ENCODE measurements at regions not wholly inside any gene's neighbourhood (a gene's known extent, or its start where the extent isn't known, plus 50 kb on each side); places are given as distances from the start of the nearest gene placed in this dataset.
"Not testable (repeated sequence)": the region's sequence is repeated elsewhere in the genome, so short reads cannot be mapped to it uniquely, and the experiment has no call there.

DNA sequence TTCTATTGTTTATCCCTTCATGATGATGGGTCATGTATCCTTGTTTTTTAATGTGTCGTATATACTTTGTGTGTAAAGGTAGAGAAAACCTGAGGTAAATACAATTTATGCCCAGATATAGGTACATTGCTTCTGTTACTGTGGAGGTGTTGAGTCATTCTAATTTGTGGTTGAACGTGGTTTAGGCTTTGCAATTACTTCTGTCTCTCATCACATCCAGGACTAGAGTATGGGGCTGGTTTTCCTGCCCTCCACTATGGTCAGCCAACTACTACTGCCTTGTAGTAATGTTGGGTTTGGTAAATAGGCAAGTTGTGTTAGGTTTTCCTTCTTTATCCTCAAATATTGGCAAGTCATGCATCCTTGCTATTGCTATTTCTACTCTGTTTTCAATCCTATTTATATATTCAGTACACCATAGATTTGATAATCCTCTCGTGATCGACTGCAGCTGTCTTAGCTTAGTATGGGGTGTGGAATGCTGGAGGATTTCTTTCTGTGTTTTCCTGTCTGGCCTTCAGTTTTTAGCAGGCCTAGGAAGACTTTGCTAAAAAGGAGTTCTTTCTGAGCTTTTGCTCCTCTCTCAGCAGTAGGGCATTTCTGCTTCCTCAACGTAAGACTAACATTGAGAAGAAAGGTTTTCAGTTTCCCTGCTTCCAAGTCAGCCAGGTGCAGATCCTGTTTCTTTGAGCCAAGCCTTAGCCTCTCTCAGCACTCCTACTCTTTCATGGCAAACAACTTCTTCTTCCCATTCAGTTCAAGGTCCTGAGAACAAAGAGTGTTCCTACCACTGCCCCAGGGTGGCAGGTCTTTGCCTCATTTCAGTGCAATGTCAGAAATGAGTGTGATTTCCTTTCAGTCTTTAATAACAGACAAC, 844.4 kb upstream of the CDH18 start:
- peaks cover 0 to 7% (median 4%) of the 10 kb centered on the region in 8 donors for H3K9me3 Mint-ChIP-seq
- ChIA-PET CTCF (ENCODE audit: partially characterized antibody) (no interaction called here), POLR2A (ENCODE audit: partially characterized antibody) (no interaction called here)
- Histone ChIP-seq H3K9me3 (ENCODE audit: control insufficient read depth in 1 of 2, low read length in 2 of 2) (no peaks in the 10 kb centered on the region), H3K4me1 (ENCODE audit: insufficient read depth, low read length) (no peaks in the 10 kb centered on the region), H3K27me3 (ENCODE audit: insufficient read depth, low read length) (no peaks in the 10 kb centered on the region), H3K36me3 (ENCODE audit: insufficient read depth, low read length) (no peaks in the 10 kb centered on the region), H3K27ac (ENCODE audit: low read depth, low read length) (no peak overlapping the region), H3K4me3 (ENCODE audit: low read length in 2 of 2) (no peak overlapping the region)
- no peaks in the 10 kb centered on the region for H3K4me1 Mint-ChIP-seq
- intact Hi-C loops (cut with micrococcal nuclease): no loop called here
- no peaks in the 10 kb centered on the region for H3K36me3 Mint-ChIP-seq
- DNase-seq: no peak
- no peaks in the 10 kb centered on the region for H3K27me3 Mint-ChIP-seq
- H3K27ac Mint-ChIP-seq: no peak overlapping the region
- no peak overlapping the region for H3K4me3 Mint-ChIP-seq

DNA sequence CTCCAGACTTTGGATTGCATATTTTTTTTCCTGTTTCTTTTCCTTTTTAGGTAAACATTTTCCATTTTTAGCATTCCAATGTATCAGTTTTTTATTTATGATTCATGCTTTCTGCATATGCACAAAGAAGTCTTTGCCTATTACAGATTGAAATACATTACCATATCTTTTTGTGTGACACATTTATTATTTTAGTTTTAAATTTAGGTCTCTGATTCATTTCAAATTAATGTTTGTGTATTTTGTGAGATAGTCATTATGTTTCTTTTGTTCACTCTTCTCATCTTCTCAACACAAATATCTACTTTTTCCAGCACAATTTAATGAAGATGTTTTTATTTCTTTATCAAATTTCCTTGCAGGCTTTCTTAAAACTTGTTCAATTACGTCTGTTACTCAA, 838.0 kb upstream of the CDH18 start:
- H3K4me1 ChIP-seq (ENCODE audit: insufficient read depth, low read length); intact Hi-C loops (cut with micrococcal nuclease); H3K9me3 Mint-ChIP-seq; H3K4me1 Mint-ChIP-seq; CTCF ChIA-PET (ENCODE audit: partially characterized antibody); H3K27me3 Mint-ChIP-seq; H3K4me3 ChIP-seq (ENCODE audit: low read length in 2 of 2); H3K36me3 ChIP-seq (ENCODE audit: insufficient read depth, low read length); H3K4me3 Mint-ChIP-seq; H3K36me3 Mint-ChIP-seq; H3K9me3 ChIP-seq (ENCODE audit: control insufficient read depth in 1 of 2, low read length in 2 of 2); H3K27me3 ChIP-seq (ENCODE audit: insufficient read depth, low read length); POLR2A ChIA-PET (ENCODE audit: partially characterized antibody); H3K27ac Mint-ChIP-seq; H3K27ac ChIP-seq (ENCODE audit: low read depth, low read length); DNase-seq: not testable (repeated sequence)

DNA sequence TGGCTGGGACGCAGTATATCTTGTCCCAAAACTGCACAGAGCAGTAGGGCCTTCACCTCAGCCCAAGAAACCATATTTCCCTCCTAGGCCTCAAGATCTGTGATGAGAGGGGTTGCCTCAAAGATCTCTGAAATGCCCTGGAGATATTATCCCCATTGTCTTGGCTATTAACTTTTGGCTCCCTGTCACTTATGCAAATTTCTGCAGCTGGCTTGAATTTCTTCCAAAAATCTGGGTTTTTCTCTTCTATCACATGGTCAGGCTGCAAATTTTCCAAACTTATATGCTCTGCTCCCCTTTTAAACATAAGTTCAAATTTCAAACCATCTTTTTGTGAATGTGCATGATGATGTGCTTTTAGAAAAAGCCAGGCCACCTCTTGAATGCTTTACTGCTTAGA, 809.2 kb upstream of the CDH18 start:
- H3K27me3 Mint-ChIP-seq; H3K9me3 ChIP-seq (ENCODE audit: control insufficient read depth in 1 of 2, low read length in 2 of 2); DNase-seq; H3K4me1 ChIP-seq (ENCODE audit: insufficient read depth, low read length); H3K36me3 Mint-ChIP-seq; H3K27me3 ChIP-seq (ENCODE audit: insufficient read depth, low read length); H3K4me1 Mint-ChIP-seq; CTCF ChIA-PET (ENCODE audit: partially characterized antibody); POLR2A ChIA-PET (ENCODE audit: partially characterized antibody); H3K36me3 ChIP-seq (ENCODE audit: insufficient read depth, low read length); H3K4me3 Mint-ChIP-seq; H3K27ac Mint-ChIP-seq; intact Hi-C loops (cut with micrococcal nuclease); H3K27ac ChIP-seq (ENCODE audit: low read depth, low read length); H3K4me3 ChIP-seq (ENCODE audit: low read length in 2 of 2): not testable (repeated sequence)
- H3K9me3 Mint-ChIP-seq: peaks cover 2 to 12% (median 6%) of the 10 kb centered on the region in 8 donors

DNA sequence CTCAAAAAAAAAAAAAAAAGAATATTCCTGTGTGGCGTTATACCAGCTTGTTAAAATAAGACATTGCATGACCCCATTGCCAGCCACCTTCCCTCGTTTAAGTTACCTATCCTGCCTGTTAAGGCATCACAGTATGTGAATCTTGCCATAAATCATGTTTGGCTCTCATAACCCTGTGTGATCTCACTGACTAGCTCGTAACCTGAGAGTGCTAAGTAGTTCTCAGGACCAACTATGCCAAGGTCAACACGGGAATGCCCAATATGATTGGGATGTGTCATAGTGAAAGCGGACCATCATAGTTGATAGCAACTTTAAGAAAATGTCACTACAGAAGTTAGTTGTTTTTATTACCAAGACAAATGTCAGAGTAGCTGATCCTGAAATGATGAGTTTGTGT, 796.8 kb upstream of the CDH18 start:
- CTCF ChIA-PET (ENCODE audit: partially characterized antibody); H3K27ac ChIP-seq (ENCODE audit: low read depth, low read length); H3K4me1 Mint-ChIP-seq; H3K27me3 Mint-ChIP-seq; H3K36me3 ChIP-seq (ENCODE audit: insufficient read depth, low read length); H3K4me3 ChIP-seq (ENCODE audit: low read length in 2 of 2); H3K27me3 ChIP-seq (ENCODE audit: insufficient read depth, low read length); H3K27ac Mint-ChIP-seq; H3K36me3 Mint-ChIP-seq; H3K9me3 ChIP-seq (ENCODE audit: control insufficient read depth in 1 of 2, low read length in 2 of 2); H3K9me3 Mint-ChIP-seq; H3K4me3 Mint-ChIP-seq; intact Hi-C loops (cut with micrococcal nuclease); DNase-seq; POLR2A ChIA-PET (ENCODE audit: partially characterized antibody); H3K4me1 ChIP-seq (ENCODE audit: insufficient read depth, low read length): not testable (repeated sequence)

DNA sequence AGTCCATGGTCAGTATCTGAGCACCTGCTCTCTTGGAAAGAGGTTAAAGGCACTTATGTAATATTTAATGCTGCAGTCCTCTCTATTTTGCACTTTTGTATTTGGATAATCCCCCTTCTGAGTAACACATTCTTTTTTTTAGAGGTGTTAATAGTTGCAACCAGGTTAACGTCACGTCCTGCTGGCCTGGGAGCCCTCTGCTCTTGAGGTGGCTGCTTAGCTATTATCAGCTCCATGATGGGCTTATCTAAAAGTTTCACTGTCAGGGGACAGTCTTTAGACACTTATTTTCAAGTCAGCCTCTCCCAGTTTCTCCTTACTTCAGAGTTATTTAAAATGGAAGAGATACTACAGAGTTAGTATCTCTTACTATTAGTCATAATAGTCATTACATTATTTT, 795.5 kb upstream of the CDH18 start:
- H3K4me3 ChIP-seq (ENCODE audit: low read length in 2 of 2); CTCF ChIA-PET (ENCODE audit: partially characterized antibody); H3K4me3 Mint-ChIP-seq; DNase-seq; H3K4me1 Mint-ChIP-seq; H3K4me1 ChIP-seq (ENCODE audit: insufficient read depth, low read length); H3K9me3 ChIP-seq (ENCODE audit: control insufficient read depth in 1 of 2, low read length in 2 of 2); H3K27me3 Mint-ChIP-seq; intact Hi-C loops (cut with micrococcal nuclease); H3K36me3 ChIP-seq (ENCODE audit: insufficient read depth, low read length); POLR2A ChIA-PET (ENCODE audit: partially characterized antibody); H3K27ac ChIP-seq (ENCODE audit: low read depth, low read length); H3K27me3 ChIP-seq (ENCODE audit: insufficient read depth, low read length); H3K9me3 Mint-ChIP-seq; H3K27ac Mint-ChIP-seq; H3K36me3 Mint-ChIP-seq: not testable (repeated sequence)

DNA sequence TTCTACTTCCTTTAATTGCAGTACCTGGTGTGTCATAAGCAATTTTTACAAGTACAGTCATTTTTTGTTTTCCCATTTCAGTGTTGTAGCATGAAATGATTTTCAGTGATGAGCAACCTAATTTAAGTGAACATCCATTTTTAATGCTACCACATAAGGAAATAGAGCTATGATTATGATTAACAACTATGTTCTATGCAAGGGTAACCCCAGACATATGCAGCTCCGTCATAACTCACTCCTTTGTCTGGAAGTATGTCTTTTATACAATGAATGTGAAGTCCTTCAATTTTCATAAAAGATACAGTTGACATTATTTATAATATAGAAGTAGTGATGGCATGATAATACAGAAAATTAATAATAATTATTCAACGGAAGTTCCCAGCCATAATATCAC, 783.3 kb upstream of the CDH18 start:
- H3K4me3 ChIP-seq (ENCODE audit: low read length in 2 of 2); H3K9me3 Mint-ChIP-seq; H3K27me3 ChIP-seq (ENCODE audit: insufficient read depth, low read length); H3K27ac ChIP-seq (ENCODE audit: low read depth, low read length); H3K27ac Mint-ChIP-seq; CTCF ChIA-PET (ENCODE audit: partially characterized antibody); H3K27me3 Mint-ChIP-seq; H3K36me3 ChIP-seq (ENCODE audit: insufficient read depth, low read length); intact Hi-C loops (cut with micrococcal nuclease); H3K4me1 ChIP-seq (ENCODE audit: insufficient read depth, low read length); H3K9me3 ChIP-seq (ENCODE audit: control insufficient read depth in 1 of 2, low read length in 2 of 2); H3K4me1 Mint-ChIP-seq; H3K36me3 Mint-ChIP-seq; H3K4me3 Mint-ChIP-seq; DNase-seq; POLR2A ChIA-PET (ENCODE audit: partially characterized antibody): not testable (repeated sequence)

DNA sequence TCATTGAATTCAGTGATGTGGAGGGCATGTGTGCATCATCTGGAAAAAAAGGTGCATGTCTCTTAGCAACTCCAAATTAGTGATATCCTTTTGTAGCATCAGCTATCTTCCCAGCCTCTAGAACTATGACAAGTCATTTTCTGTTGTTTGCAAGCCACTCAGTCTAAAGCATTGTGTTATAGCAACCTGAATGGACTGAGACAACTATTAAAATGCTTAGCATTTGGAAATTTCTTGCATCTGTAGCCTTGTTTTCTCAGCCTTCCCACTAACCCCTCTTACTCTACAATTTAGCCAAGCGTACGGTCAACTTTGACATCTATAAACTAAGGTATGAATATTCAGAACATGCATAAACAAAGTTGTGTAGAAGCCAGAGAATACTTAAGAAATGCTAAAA, 777.1 kb upstream of the CDH18 start:
- H3K27me3 Mint-ChIP-seq; H3K9me3 Mint-ChIP-seq; POLR2A ChIA-PET (ENCODE audit: partially characterized antibody); H3K36me3 ChIP-seq (ENCODE audit: insufficient read depth, low read length); H3K4me3 ChIP-seq (ENCODE audit: low read length in 2 of 2); DNase-seq; H3K36me3 Mint-ChIP-seq; H3K27ac Mint-ChIP-seq; H3K27ac ChIP-seq (ENCODE audit: low read depth, low read length); H3K4me1 Mint-ChIP-seq; H3K4me1 ChIP-seq (ENCODE audit: insufficient read depth, low read length); CTCF ChIA-PET (ENCODE audit: partially characterized antibody); H3K27me3 ChIP-seq (ENCODE audit: insufficient read depth, low read length); H3K9me3 ChIP-seq (ENCODE audit: control insufficient read depth in 1 of 2, low read length in 2 of 2); H3K4me3 Mint-ChIP-seq; intact Hi-C loops (cut with micrococcal nuclease): not testable (repeated sequence)

DNA sequence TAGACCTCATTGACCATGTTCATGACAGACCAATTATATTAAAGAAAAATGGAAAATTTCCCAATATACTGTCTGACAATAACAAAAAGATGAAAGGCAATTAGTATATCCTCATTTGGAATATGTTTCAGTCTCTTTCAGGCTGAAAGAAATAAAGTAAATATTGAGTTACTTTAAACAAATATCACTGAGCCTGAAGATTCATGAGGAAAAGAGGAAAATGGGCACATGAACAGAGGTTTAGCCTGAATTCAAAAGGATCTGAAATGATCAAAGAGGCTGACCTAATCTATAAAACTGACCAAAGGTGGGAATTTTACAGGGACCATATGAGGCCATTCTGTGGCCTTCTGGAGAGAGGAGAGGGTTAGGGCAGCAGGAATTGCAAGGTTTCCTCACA, 771.5 kb upstream of the CDH18 start:
- H3K27me3 Mint-ChIP-seq; H3K4me3 ChIP-seq (ENCODE audit: low read length in 2 of 2); intact Hi-C loops (cut with micrococcal nuclease); H3K4me3 Mint-ChIP-seq; H3K9me3 ChIP-seq (ENCODE audit: control insufficient read depth in 1 of 2, low read length in 2 of 2); H3K4me1 Mint-ChIP-seq; DNase-seq; H3K36me3 Mint-ChIP-seq; POLR2A ChIA-PET (ENCODE audit: partially characterized antibody); H3K9me3 Mint-ChIP-seq; CTCF ChIA-PET (ENCODE audit: partially characterized antibody); H3K4me1 ChIP-seq (ENCODE audit: insufficient read depth, low read length); H3K36me3 ChIP-seq (ENCODE audit: insufficient read depth, low read length); H3K27ac ChIP-seq (ENCODE audit: low read depth, low read length); H3K27me3 ChIP-seq (ENCODE audit: insufficient read depth, low read length); H3K27ac Mint-ChIP-seq: not testable (repeated sequence)

Measured in CD4-positive, alpha-beta memory T cell (primary cell).